ENCODE measurements at regions not wholly inside any gene's neighbourhood (a gene's known extent, or its start where the extent isn't known, plus 50 kb on each side); places are given as distances from the start of the nearest gene placed in this dataset.

DNA sequence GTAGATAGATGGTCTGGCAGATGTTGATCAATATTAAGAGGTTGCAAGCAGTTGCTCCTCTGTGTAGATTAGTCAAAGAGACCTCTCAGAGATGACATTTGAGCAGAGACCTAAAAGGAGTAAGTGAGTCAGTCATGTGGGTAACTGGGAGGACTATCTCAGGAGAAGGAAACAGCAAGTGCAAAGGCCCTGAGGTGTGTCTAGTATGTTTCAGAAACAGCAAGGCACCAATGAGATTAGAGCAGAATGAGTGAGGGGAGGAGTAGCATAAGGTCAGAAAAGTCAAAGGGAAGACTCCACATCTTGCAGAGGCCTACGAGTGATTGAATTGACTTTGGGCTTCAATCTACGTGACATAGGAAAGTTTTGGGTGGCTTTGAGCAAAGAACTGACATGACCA, 89.8 kb upstream of the COL1A2 start:
- TF ChIP-seq, protein P1, sequence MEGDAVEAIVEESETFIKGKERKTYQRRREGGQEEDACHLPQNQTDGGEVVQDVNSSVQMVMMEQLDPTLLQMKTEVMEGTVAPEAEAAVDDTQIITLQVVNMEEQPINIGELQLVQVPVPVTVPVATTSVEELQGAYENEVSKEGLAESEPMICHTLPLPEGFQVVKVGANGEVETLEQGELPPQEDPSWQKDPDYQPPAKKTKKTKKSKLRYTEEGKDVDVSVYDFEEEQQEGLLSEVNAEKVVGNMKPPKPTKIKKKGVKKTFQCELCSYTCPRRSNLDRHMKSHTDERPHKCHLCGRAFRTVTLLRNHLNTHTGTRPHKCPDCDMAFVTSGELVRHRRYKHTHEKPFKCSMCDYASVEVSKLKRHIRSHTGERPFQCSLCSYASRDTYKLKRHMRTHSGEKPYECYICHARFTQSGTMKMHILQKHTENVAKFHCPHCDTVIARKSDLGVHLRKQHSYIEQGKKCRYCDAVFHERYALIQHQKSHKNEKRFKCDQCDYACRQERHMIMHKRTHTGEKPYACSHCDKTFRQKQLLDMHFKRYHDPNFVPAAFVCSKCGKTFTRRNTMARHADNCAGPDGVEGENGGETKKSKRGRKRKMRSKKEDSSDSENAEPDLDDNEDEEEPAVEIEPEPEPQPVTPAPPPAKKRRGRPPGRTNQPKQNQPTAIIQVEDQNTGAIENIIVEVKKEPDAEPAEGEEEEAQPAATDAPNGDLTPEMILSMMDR (IDR thresholded peaks at IDR 0.05): no peak
- TF ChIP-seq POLR2A (IDR thresholded peaks at IDR 0.05): no peak
